Nephron progenitor cell (in vitro differentiated cells): ENCODE measurements at regions not wholly inside any gene's neighbourhood (a gene's known extent, or its start where the extent isn't known, plus 50 kb on each side); places are given as distances from the start of the nearest gene placed in this dataset.

Experiments used
- DNase-seq: peaks from one replicate; pipeline ENCODE4 v3.0.0; 2021
- H3K27ac Mint-ChIP-seq: 2 replicates; pipeline ENCODE4 v1.8.0; 2021; ENCODE audit warnings: mild to moderate bottlenecking, moderate library complexity, mixed read lengths
- H3K27me3 Mint-ChIP-seq: 2 replicates; pipeline ENCODE4 v1.8.0; 2021; ENCODE audit warnings: mild to moderate bottlenecking, low read depth, mixed read lengths; ENCODE audit not compliant: poor library complexity
- H3K36me3 Mint-ChIP-seq: 2 replicates; pipeline ENCODE4 v1.8.0; 2021; ENCODE audit warnings: low read depth, mixed read lengths
- H3K4me1 Mint-ChIP-seq: 2 replicates; pipeline ENCODE4 v1.8.0; 2021; ENCODE audit warnings: mixed read lengths
- H3K4me3 Mint-ChIP-seq: 2 replicates; pipeline ENCODE4 v1.8.0; 2021; ENCODE audit warnings: mild to moderate bottlenecking, moderate library complexity, mixed read lengths
- H3K9me3 Mint-ChIP-seq: 2 replicates; pipeline ENCODE4 v1.8.0; 2021; ENCODE audit warnings: mild to moderate bottlenecking, moderate library complexity, mixed read lengths
- TF ChIP-seq, protein P1 (sequence below): fragments of 200-600 bp; sonication (generic); IDR thresholded peaks from 2 replicates; pipeline ENCODE4 v1.5.0; 2021; ENCODE audit warnings: antibody characterized with exemption

DNA sequence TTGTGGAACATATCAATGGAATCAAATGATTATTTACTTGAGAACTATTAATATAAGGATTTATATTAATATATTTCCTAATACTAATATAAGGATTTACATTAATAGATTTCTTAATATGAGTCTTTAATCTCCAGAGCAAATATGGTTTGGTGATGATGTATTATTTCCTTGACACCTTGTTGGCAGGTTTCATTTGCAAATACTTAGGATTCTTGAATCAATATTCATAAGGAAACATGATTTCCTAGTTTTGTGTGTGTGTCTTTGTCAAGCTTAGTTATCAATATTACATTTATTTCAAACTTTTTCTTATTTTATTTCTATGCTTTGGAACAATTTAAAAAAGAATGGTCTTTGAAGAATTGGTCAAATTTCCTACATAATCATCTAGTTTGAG is 138.5 kb downstream of the RAB38 start:
- Mint-ChIP-seq H3K4me3 (no peak overlapping the region), H3K27ac (no peak overlapping the region), H3K9me3 (peaks cover 5% of the 10 kb centered on the region), H3K4me1 (no peaks in the 10 kb centered on the region), H3K36me3 (no peaks in the 10 kb centered on the region), H3K27me3 (no peaks in the 10 kb centered on the region)
- no peak for DNase-seq
- TF ChIP-seq, protein P1, sequence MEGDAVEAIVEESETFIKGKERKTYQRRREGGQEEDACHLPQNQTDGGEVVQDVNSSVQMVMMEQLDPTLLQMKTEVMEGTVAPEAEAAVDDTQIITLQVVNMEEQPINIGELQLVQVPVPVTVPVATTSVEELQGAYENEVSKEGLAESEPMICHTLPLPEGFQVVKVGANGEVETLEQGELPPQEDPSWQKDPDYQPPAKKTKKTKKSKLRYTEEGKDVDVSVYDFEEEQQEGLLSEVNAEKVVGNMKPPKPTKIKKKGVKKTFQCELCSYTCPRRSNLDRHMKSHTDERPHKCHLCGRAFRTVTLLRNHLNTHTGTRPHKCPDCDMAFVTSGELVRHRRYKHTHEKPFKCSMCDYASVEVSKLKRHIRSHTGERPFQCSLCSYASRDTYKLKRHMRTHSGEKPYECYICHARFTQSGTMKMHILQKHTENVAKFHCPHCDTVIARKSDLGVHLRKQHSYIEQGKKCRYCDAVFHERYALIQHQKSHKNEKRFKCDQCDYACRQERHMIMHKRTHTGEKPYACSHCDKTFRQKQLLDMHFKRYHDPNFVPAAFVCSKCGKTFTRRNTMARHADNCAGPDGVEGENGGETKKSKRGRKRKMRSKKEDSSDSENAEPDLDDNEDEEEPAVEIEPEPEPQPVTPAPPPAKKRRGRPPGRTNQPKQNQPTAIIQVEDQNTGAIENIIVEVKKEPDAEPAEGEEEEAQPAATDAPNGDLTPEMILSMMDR, result no peak

DNA sequence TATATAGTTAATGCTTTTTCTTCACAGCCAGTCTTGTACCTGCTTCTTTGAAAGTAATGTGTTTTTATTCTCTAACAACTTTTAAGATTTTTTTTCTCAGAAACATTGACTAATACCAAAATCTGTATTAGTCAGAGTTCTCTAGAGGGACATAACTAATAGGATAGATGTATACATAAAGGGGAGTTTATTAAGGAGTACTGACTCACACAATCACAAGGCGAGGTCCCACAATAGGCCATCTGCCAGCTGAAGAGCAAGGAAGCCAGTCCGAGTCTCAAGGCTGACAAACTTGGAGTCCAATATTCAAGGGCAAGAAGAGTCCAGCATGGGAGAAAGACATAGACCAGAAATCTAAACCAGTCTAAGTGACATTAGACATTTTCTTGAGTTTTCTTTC is 140.0 kb downstream of the RAB38 start:
- H3K4me1 Mint-ChIP-seq, result no peaks in the 10 kb centered on the region
- no peaks in the 10 kb centered on the region for H3K36me3 Mint-ChIP-seq
- peaks cover 7% of the 10 kb centered on the region for H3K9me3 Mint-ChIP-seq
- no peaks in the 10 kb centered on the region for H3K27me3 Mint-ChIP-seq
- no peak overlapping the region for H3K27ac Mint-ChIP-seq
- no peak for DNase-seq
- TF ChIP-seq, protein P1, result no peak
- no peak overlapping the region for H3K4me3 Mint-ChIP-seq

DNA sequence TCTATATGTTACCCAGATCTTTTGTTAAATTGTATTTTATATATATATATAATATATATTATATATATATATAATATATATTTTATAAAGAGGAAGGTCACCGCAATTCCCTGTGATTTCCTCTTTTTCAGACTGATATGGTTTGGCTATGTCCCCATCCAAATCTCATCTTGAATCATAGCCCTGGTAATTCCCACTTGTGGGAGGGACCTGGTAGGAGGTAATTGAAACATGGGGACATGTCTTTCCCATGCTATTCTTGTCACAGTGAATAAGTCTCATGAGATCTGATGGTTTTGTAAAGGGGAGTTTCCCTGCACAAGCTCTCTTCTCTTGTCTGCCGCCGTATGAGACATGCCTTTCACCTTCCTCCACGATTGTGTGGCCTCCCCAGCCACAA is 157.6 kb downstream of the RAB38 start:
- DNase-seq, result no peak
- Mint-ChIP-seq H3K27me3 (no peaks in the 10 kb centered on the region), H3K9me3 (no peaks in the 10 kb centered on the region), H3K27ac (no peak overlapping the region), H3K4me3 (no peak overlapping the region), H3K4me1 (no peaks in the 10 kb centered on the region), H3K36me3 (no peaks in the 10 kb centered on the region)
- TF ChIP-seq, protein P1, result no peak

DNA sequence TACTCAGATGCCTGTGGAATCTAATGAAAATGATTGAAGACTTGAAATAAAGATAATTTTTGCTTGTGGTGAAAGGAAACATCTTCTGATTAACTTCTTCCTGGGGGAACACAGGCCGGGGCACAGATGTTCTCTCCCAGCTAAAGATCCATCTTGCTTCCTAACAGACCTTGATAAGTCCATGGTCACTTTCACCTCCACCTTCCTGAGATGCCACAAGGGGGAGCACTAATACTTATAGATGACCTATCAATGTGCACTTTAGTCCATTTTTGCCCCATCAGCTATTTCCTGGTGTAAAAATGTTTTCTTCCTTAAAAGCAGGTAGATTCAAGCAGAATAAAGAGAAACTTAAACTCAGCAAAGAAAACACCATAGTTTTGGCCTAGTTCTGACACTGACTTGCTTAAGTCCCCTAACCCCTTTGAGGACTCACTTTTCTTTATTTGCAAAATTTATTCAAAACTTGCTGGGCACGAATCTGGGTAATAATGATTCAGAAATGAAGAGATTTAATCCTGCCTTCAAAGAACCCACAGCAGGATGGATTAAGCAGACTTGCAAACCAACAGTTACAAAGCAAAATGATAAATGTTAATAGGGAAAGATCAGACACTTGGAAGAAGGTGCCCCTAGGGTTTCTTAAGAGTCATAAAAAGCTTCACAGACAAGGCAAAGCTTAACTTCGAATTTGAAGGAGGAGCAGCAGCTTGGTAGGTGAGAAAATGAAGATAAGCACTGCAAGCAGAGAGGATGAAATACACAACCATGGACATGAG is 158.7 kb downstream of the RAB38 start:
- Mint-ChIP-seq H3K27me3 (no peaks in the 10 kb centered on the region), H3K27ac (no peak overlapping the region), H3K36me3 (no peaks in the 10 kb centered on the region), H3K9me3 (no peaks in the 10 kb centered on the region), H3K4me3 (no peak overlapping the region), H3K4me1 (no peaks in the 10 kb centered on the region)
- peak; percentile 59 for DNase-seq
- TF ChIP-seq, protein P1, result peak; percentile 79

DNA sequence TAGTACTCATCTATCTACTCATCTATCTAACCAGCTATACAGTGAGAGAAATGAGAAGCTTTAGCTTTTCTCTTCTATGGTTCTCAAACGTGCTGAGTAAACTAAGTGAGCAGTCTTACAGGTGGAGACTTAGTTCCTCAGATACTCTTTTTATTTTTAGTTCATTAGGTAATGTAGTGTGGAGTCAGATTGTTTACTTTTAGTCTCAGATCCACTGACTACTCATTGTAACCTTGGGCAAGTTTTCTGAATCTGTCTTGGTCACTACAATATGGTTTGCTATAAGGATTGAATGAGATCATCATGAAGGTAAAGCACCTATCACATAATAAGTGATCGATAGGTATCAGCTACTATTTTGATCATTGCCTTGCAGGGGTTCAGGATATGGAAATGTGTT is 160.1 kb downstream of the RAB38 start:
- Mint-ChIP-seq H3K9me3 (no peaks in the 10 kb centered on the region), H3K4me1 (no peaks in the 10 kb centered on the region), H3K4me3 (no peak overlapping the region), H3K27ac (no peak overlapping the region), H3K27me3 (no peaks in the 10 kb centered on the region), H3K36me3 (no peaks in the 10 kb centered on the region)
- no peak for DNase-seq
- TF ChIP-seq, protein P1, result no peak

DNA sequence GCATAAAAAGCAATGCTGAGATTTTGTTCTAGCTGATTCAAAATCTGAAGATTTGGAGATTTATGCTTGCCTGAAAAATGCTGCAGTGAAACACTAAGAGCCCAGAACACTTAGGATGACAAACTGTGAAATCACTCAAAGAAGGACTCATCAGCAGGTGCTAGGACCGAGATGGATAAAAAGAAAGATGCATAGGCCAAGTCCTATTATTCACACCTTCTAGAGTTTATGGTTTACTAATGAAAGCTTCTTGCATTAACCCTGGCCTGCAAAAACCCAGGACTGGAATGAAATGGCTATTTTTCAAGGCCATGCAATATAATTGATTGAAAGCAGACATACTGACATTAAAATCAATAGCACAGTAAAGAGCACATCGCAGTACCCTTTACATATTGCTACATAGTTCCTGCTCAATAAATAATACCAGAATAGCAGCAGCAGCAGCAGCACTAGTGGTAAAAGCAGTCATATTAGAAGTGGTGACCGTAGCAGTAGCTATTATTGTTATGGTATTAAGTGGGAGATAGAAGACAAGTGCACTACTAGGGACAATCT is 161.7 kb downstream of the RAB38 start:
- Mint-ChIP-seq H3K36me3 (no peaks in the 10 kb centered on the region), H3K9me3 (no peaks in the 10 kb centered on the region), H3K27me3 (no peaks in the 10 kb centered on the region), H3K4me3 (no peak overlapping the region), H3K27ac (no peak overlapping the region), H3K4me1 (no peaks in the 10 kb centered on the region)
- no peak for DNase-seq
- TF ChIP-seq, protein P1, result no peak
